Kidney tubule cell (primary cell): ENCODE measurements at regions not wholly inside any gene's neighbourhood (a gene's known extent, or its start where the extent isn't known, plus 50 kb on each side); places are given as distances from the start of the nearest gene placed in this dataset.
"Not testable (repeated sequence)": the region's sequence is repeated elsewhere in the genome, so short reads cannot be mapped to it uniquely, and the experiment has no call there.

Experiments
- DNase-seq: peaks from one replicate; pipeline ENCODE4 v3.0.0-alpha.2; 2018; ENCODE audit warnings: low spot score

GRCh38 chr2:187206071-187206470 lies 242.0 kb downstream of the CALCRL start:
- peak; percentile 44 for DNase-seq

- DNase-seq, result no peak
Observed at GRCh38 chr2:187198136-187198535, 249.9 kb downstream of the CALCRL start.

GRCh38 chr2:187194049-187194448 lies 254.0 kb downstream of the CALCRL start:
- DNase-seq, result no peak

GRCh38 chr2:187188783-187189631 lies 259.0 kb downstream of the CALCRL start:
- no peak for DNase-seq

GRCh38 chr2:187187519-187187918 lies 260.5 kb downstream of the CALCRL start:
- no peak for DNase-seq

GRCh38 chr2:187180529-187180928 lies 267.5 kb downstream of the CALCRL start:
- no peak for DNase-seq

GRCh38 chr2:187178876-187179275 lies 269.2 kb downstream of the CALCRL start:
- DNase-seq, result not testable (repeated sequence)

GRCh38 chr2:187177253-187177652 lies 270.8 kb downstream of the CALCRL start:
- DNase-seq, result no peak

- no peak for DNase-seq
Observed at GRCh38 chr2:187174582-187174981, 273.5 kb downstream of the CALCRL start.

- no peak for DNase-seq
Observed at GRCh38 chr2:187171318-187171717, 276.7 kb downstream of the CALCRL start.

- DNase-seq, result no peak
Observed at GRCh38 chr2:187169864-187170263, 278.2 kb downstream of the CALCRL start.

GRCh38 chr2:187168720-187169713 lies 279.0 kb downstream of the CALCRL start:
- DNase-seq, result no peak

GRCh38 chr2:187167491-187167890 lies 280.6 kb downstream of the CALCRL start:
- DNase-seq, result no peak

- no peak for DNase-seq
Observed at GRCh38 chr2:187165936-187166610, 282.0 kb downstream of the CALCRL start.

- no peak for DNase-seq
Observed at GRCh38 chr2:187158452-187158851, 289.6 kb downstream of the CALCRL start.

- peak; percentile 47 for DNase-seq
Observed at GRCh38 chr2:187157046-187157445, 291.0 kb downstream of the CALCRL start.

- DNase-seq, result no peak
Observed at GRCh38 chr2:187155476-187155875, 292.6 kb downstream of the CALCRL start.

GRCh38 chr2:187150670-187151069 lies 297.4 kb downstream of the CALCRL start:
- DNase-seq, result peak; percentile 12

- DNase-seq, result no peak
Observed at GRCh38 chr2:187148059-187148714, 299.2 kb upstream of the ZSWIM2 start.

- no peak for DNase-seq
Observed at GRCh38 chr2:187143537-187143936, 294.6 kb upstream of the ZSWIM2 start.

GRCh38 chr2:187139469-187139868 lies 290.5 kb upstream of the ZSWIM2 start:
- DNase-seq, result no peak

GRCh38 chr2:187138265-187138664 lies 289.3 kb upstream of the ZSWIM2 start:
- DNase-seq, result peak; percentile 35
